ENCODE measurements at regions not wholly inside any gene's neighbourhood (a gene's known extent, or its start where the extent isn't known, plus 50 kb on each side); places are given as distances from the start of the nearest gene placed in this dataset.

- no peak for TF ChIP-seq BACH1 (IDR thresholded peaks at IDR 0.05; ENCODE audit: borderline replicate concordance)
- TF ChIP-seq SUZ12 (IDR thresholded peaks at IDR 0.05; ENCODE audit: unreplicated experiment): no peak
- TF ChIP-seq BMI1 (IDR thresholded peaks at IDR 0.05; ENCODE audit: borderline replicate concordance): no peak
- no peak for TF ChIP-seq RAD21 (IDR thresholded peaks at IDR 0.05; ENCODE audit: insufficient read depth, low read depth, low read length)
- TF ChIP-seq CEBPB (IDR thresholded peaks at IDR 0.05; ENCODE audit: borderline replicate concordance in 1 of 2, low read depth in 2 of 2, low read length in 2 of 2): no peak
- no peak for TF ChIP-seq CREB1 (IDR thresholded peaks at IDR 0.05; ENCODE audit: low read depth)
- no peak for TF ChIP-seq MLLT1 (IDR thresholded peaks at IDR 0.05)
Measured at GRCh38 chr16:86406056-86406455, 104.3 kb upstream of the FOXF1 start (continued).

GRCh38 chr16:86408685-86409084 is 101.6 kb upstream of the FOXF1 start:
- ChIA-PET CTCF (interaction anchor here (0.5 kb wide), 1 partner anchor 18 kb away, joined by 3 read pairs; no protein-coding TSS in a partner anchor), SMC1A (ENCODE audit: uncharacterized antibody, unreplicated experiment) (no interaction called here), POLR2A (no interaction called here), RAD21 (ENCODE audit: unreplicated experiment) (no interaction called here)
- Histone ChIP-seq H3K4me1 (ENCODE audit: control insufficient read depth, insufficient read depth, low read length) (no peaks in the 10 kb centered on the region), H3K27ac (ENCODE audit: control insufficient read depth, insufficient read depth) (no peak overlapping the region), H2AFZ (ENCODE audit: control insufficient read depth, low read depth, low read length) (no peak overlapping the region), H3K9ac (ENCODE audit: control insufficient read depth, insufficient read depth, low read length) (no peak overlapping the region), H3K4me2 (ENCODE audit: control insufficient read depth, insufficient read depth) (no peak overlapping the region), H3K9me3 (replicated peaks; ENCODE audit: control insufficient read depth, insufficient read depth, low read length) (no peaks in the 10 kb centered on the region; the same call in 2 of the 3 replicates), H3K79me2 (ENCODE audit: control insufficient read depth, insufficient read depth, low read length) (no peaks in the 10 kb centered on the region), H4K20me1 (ENCODE audit: control insufficient read depth, insufficient read depth) (no peaks in the 10 kb centered on the region), H3K27me3 (replicated peaks in 1 of 2; ENCODE audit: control insufficient read depth in 2 of 2, insufficient read depth in 2 of 2, low read length in 1 of 2) (no peaks in the 10 kb centered on the region), H3K36me3 (ENCODE audit: control insufficient read depth in 2 of 2, insufficient read depth in 2 of 2, low read length in 1 of 2) (no peaks in the 10 kb centered on the region), H3K4me3 (no peak overlapping the region)
- TF ChIP-seq SMARCA5 (IDR thresholded peaks at IDR 0.05) (no peak), RAD21 (IDR thresholded peaks at IDR 0.05; ENCODE audit: insufficient read depth, low read depth, low read length) (no peak), ZBTB33 (IDR thresholded peaks at IDR 0.05) (no peak), ZNF592 (IDR thresholded peaks at IDR 0.05) (no peak), PAX5 (IDR thresholded peaks at IDR 0.05; ENCODE audit: borderline replicate concordance, low read depth, low read length) (no peak), STAT1 (conservative IDR thresholded peaks at IDR 0.05) (no peak), ZSCAN29 (IDR thresholded peaks at IDR 0.05) (no peak), RCOR1 (conservative IDR thresholded peaks at IDR 0.05; ENCODE audit: low read depth, low read length) (no peak), SKIL (IDR thresholded peaks at IDR 0.05; ENCODE audit: low read depth, poor library complexity, severe bottlenecking) (no peak)
- no peak for ATAC-seq
- no peak for DNase-seq (ENCODE audit: low read depth, low spot score)
- intact Hi-C loops (cut with micrococcal nuclease; ENCODE audit: unreplicated experiment): no loop called here
- no TSS peak for BruUV-seq (replicated peaks)
- in situ Hi-C loops (cut with MboI): no loop called here
- FAIRE-seq: no peak
- WGBS (ENCODE audit: insufficient coverage, insufficient replicate concordance, low lambda C conversion rate, missing lambda C conversion rate): 0% methylated on average over 4 of the region's 4 CpGs

Measured in GM12878 (cell line).